ENCODE measurements at regions not wholly inside any gene's neighbourhood (a gene's known extent, or its start where the extent isn't known, plus 50 kb on each side); places are given as distances from the start of the nearest gene placed in this dataset.
"Not testable (repeated sequence)": the region's sequence is repeated elsewhere in the genome, so short reads cannot be mapped to it uniquely, and the experiment has no call there.

- DNase-seq (ENCODE audit: extremely low spot score); POLR2A ChIA-PET: not testable (repeated sequence)
- CTCF ChIA-PET: interaction anchor here (2.1 kb wide), 1 partner anchor 79 kb away, joined by 4 read pairs; no protein-coding TSS in a partner anchor
These were observed 81.5 kb downstream of the TRIM69 start for GRCh38 chr15:44817797-44818196.

GRCh38 chr15:44819331-44819987 lies 83.1 kb downstream of the TRIM69 start:
- CTCF ChIA-PET: interaction anchor here (2.1 kb wide), 1 partner anchor 81 kb away, joined by 4 read pairs; no protein-coding TSS in a partner anchor
- POLR2A ChIA-PET; DNase-seq (ENCODE audit: extremely low spot score): not testable (repeated sequence)

GRCh38 chr15:44820535-44820934 lies 84.2 kb downstream of the TRIM69 start:
- DNase-seq (ENCODE audit: extremely low spot score); POLR2A ChIA-PET; CTCF ChIA-PET: not testable (repeated sequence)

GRCh38 chr15:44820967-44821366 lies 84.6 kb downstream of the TRIM69 start:
- POLR2A ChIA-PET; DNase-seq (ENCODE audit: extremely low spot score); CTCF ChIA-PET: not testable (repeated sequence)

- POLR2A ChIA-PET; CTCF ChIA-PET; DNase-seq (ENCODE audit: extremely low spot score): not testable (repeated sequence)
These were observed 88.2 kb downstream of the TRIM69 start for GRCh38 chr15:44824277-44825145.

- DNase-seq (ENCODE audit: extremely low spot score); CTCF ChIA-PET; POLR2A ChIA-PET: not testable (repeated sequence)
These were observed 90.3 kb downstream of the TRIM69 start for GRCh38 chr15:44826583-44826982.

GRCh38 chr15:44828229-44828914 lies 92.0 kb downstream of the TRIM69 start:
- POLR2A ChIA-PET; CTCF ChIA-PET; DNase-seq (ENCODE audit: extremely low spot score): not testable (repeated sequence)

- DNase-seq (ENCODE audit: extremely low spot score); POLR2A ChIA-PET; CTCF ChIA-PET: not testable (repeated sequence)
These were observed 92.8 kb downstream of the TRIM69 start for GRCh38 chr15:44829150-44829549.

GRCh38 chr15:44830692-44831408 lies 94.5 kb downstream of the TRIM69 start:
- POLR2A ChIA-PET; DNase-seq (ENCODE audit: extremely low spot score): not testable (repeated sequence)
- CTCF ChIA-PET: interaction anchor here (1.0 kb wide), 1 partner anchor 23 kb away, joined by 4 read pairs; no protein-coding TSS in a partner anchor

- CTCF ChIA-PET: interaction anchor here (1.0 kb wide), 1 partner anchor 22 kb away, joined by 4 read pairs; no protein-coding TSS in a partner anchor
- DNase-seq (ENCODE audit: extremely low spot score); POLR2A ChIA-PET: not testable (repeated sequence)
These were observed 95.0 kb downstream of the TRIM69 start for GRCh38 chr15:44831409-44831741.

GRCh38 chr15:44832133-44832532 lies 95.8 kb downstream of the TRIM69 start:
- POLR2A ChIA-PET; DNase-seq (ENCODE audit: extremely low spot score): not testable (repeated sequence)
- CTCF ChIA-PET: interaction anchor here (2.0 kb wide), 1 partner anchor 22 kb away, joined by 5 read pairs; no protein-coding TSS in a partner anchor

- POLR2A ChIA-PET; DNase-seq (ENCODE audit: extremely low spot score): not testable (repeated sequence)
- CTCF ChIA-PET: interaction anchor here (2.0 kb wide), 1 partner anchor 21 kb away, joined by 5 read pairs; no protein-coding TSS in a partner anchor
These were observed 96.8 kb downstream of the TRIM69 start for GRCh38 chr15:44833081-44833480.

GRCh38 chr15:44833761-44834160 lies 97.4 kb downstream of the TRIM69 start:
- CTCF ChIA-PET: interaction anchor here (2.0 kb wide), 1 partner anchor 20 kb away, joined by 5 read pairs; no protein-coding TSS in a partner anchor
- DNase-seq (ENCODE audit: extremely low spot score); POLR2A ChIA-PET: not testable (repeated sequence)

- DNase-seq (ENCODE audit: extremely low spot score); CTCF ChIA-PET; POLR2A ChIA-PET: not testable (repeated sequence)
These were observed 98.8 kb downstream of the TRIM69 start for GRCh38 chr15:44835082-44835481.

Data from GM10248 (cell line).